CD14-positive monocyte (primary cell): ENCODE measurements at regions not wholly inside any gene's neighbourhood (a gene's known extent, or its start where the extent isn't known, plus 50 kb on each side); places are given as distances from the start of the nearest gene placed in this dataset.

Experiments
- DNase-seq, 3 donors: peaks; one replicate each; pipeline ENCODE4 v3.0.0-alpha.2; 2011 to 2022
- H2AFZ ChIP-seq: 2 replicates; pipeline ENCODE4 v1.6.0; 2012; ENCODE audit warnings: mild to moderate bottlenecking, low read depth, low read length, inconsistent platforms; ENCODE audit not compliant: insufficient read depth, poor library complexity, severe bottlenecking
- H3K27ac ChIP-seq, 2 donors: 1 replicate in 1 of 2; 2 replicates in 1 of 2; pipeline ENCODE4 v1.5.1; 2012 to 2013; ENCODE audit warnings: low read length in 2 of 2, control low read depth in 1 of 2, inconsistent platforms in 1 of 2, low read depth in 1 of 2, mild to moderate bottlenecking in 1 of 2
- H3K27me3 ChIP-seq, 2 donors: one replicate each; pipeline versions ENCODE4 v1.6.0 to v1.6.1; 2011 to 2013; ENCODE audit warnings: low read length in 2 of 2; ENCODE audit not compliant: control insufficient read depth in 2 of 2, insufficient read depth in 2 of 2
- H3K36me3 ChIP-seq, 2 donors: replicated peaks in 1 of 2; 1 replicate in 1 of 2; 2 replicates in 1 of 2; pipeline versions ENCODE4 v1.5.1 to v1.6.1; 2012 to 2013; ENCODE audit warnings: low read length in 2 of 2, control low read depth in 1 of 2, inconsistent platforms in 1 of 2, mild to moderate bottlenecking in 1 of 2; ENCODE audit not compliant: insufficient read depth in 2 of 2, control insufficient read depth in 1 of 2
- H3K4me1 ChIP-seq, 2 donors: 1 replicate in 1 of 2; 2 replicates in 1 of 2; pipeline versions ENCODE4 v1.5.1 to v1.6.1; 2012 to 2013; ENCODE audit warnings: low read length in 2 of 2, control low read depth in 1 of 2, inconsistent platforms in 1 of 2, mild to moderate bottlenecking in 1 of 2, moderate library complexity in 1 of 2; ENCODE audit not compliant: insufficient read depth in 2 of 2, control insufficient read depth in 1 of 2
- H3K4me2 ChIP-seq: replicated peaks from 2 replicates; pipeline ENCODE3; 2012; ENCODE audit warnings: low read length, moderate library complexity, mild to moderate bottlenecking; ENCODE audit not compliant: poor library complexity, severe bottlenecking; ENCODE audit errors: extremely low read depth
- H3K4me3 ChIP-seq, 3 experiments: fragments of 200-600 bp in 1 of 3; sonication (generic) in 1 of 3; replicated peaks in 1 of 3; 1 replicate in 2 of 3; 2 replicates in 1 of 3; pipeline ENCODE4 v1.5.1; 2011 to 2013; ENCODE audit warnings: low read length in 3 of 3, mild to moderate bottlenecking in 3 of 3, control low read depth in 2 of 3, low read depth in 2 of 3, inconsistent platforms in 1 of 3, moderate library complexity in 1 of 3
- H3K79me2 ChIP-seq: 2 replicates; pipeline ENCODE4 v1.6.0; 2012; ENCODE audit warnings: mild to moderate bottlenecking, control low read depth, inconsistent platforms, low read length, moderate library complexity; ENCODE audit not compliant: insufficient read depth
- H3K9ac ChIP-seq: 2 replicates; pipeline ENCODE4 v1.6.0; 2017; ENCODE audit warnings: low read length, mild to moderate bottlenecking; ENCODE audit not compliant: insufficient read depth, poor library complexity, severe bottlenecking
- H3K9me3 ChIP-seq, 2 donors: replicated peaks in 1 of 2; 1 replicate in 1 of 2; 2 replicates in 1 of 2; pipeline versions ENCODE4 v1.5.1 to v1.6.1; 2012 to 2013; ENCODE audit warnings: low read length in 2 of 2, control low read depth in 1 of 2; ENCODE audit not compliant: control insufficient read depth in 1 of 2, insufficient read depth in 1 of 2
- H4K20me1 ChIP-seq: 2 replicates; pipeline ENCODE4 v1.6.0; 2012; ENCODE audit warnings: mild to moderate bottlenecking, low read length, control low read depth, moderate library complexity; ENCODE audit not compliant: insufficient read depth
- H3K27ac Mint-ChIP-seq, 7 donors: one replicate each; pipeline ENCODE4 v1.8.0; 2020; ENCODE audit warnings: mild to moderate bottlenecking in 7 of 7, mixed read lengths in 7 of 7, moderate library complexity in 6 of 7, inconsistent platforms in 2 of 7
- H3K27me3 Mint-ChIP-seq, 3 donors: one replicate each; pipeline ENCODE4 v1.8.0; 2021 to 2022; ENCODE audit warnings: low read depth in 3 of 3, mild to moderate bottlenecking in 3 of 3, mixed read lengths in 3 of 3, moderate library complexity in 3 of 3, inconsistent platforms in 1 of 3
- H3K36me3 Mint-ChIP-seq, 2 donors: one replicate each; pipeline ENCODE4 v1.8.0; 2020; ENCODE audit warnings: mixed read lengths in 2 of 2, inconsistent platforms in 1 of 2, mild to moderate bottlenecking in 1 of 2
- H3K4me1 Mint-ChIP-seq: one replicate; pipeline ENCODE4 v1.8.0; 2020; ENCODE audit warnings: mild to moderate bottlenecking, mixed read lengths
- H3K4me3 Mint-ChIP-seq, 2 donors: one replicate each; pipeline ENCODE4 v1.8.0; 2020; ENCODE audit warnings: mild to moderate bottlenecking in 2 of 2, mixed read lengths in 2 of 2, moderate library complexity in 1 of 2
- H3K9me3 Mint-ChIP-seq, 7 donors: one replicate each; pipeline ENCODE4 v1.8.0; 2020 to 2022; ENCODE audit warnings: mixed read lengths in 7 of 7, mild to moderate bottlenecking in 6 of 7, moderate library complexity in 6 of 7, inconsistent platforms in 2 of 7
- WGBS: methylation state at CpG from one replicate; pipeline ENCODE4 v1.1.5; 2013; ENCODE audit warnings: missing lambda C conversion rate; ENCODE audit not compliant: insufficient coverage; 5-methylcytosine and 5-hydroxymethylcytosine counted together
- intact Hi-C, 2 donors: fragments of 100-400 bp; cut with micrococcal nuclease; formaldehyde crosslinking; loops; one replicate each; pipeline versions ENCODE4 v1.15.0 to v1.15.1; 2023
- TF ChIP-seq, protein P1 (sequence below): fragments of 200-600 bp; IDR thresholded peaks from one replicate; pipeline ENCODE4 v1.8.0; 2022; ENCODE audit warnings: antibody characterized with exemption, mild to moderate bottlenecking

DNA sequence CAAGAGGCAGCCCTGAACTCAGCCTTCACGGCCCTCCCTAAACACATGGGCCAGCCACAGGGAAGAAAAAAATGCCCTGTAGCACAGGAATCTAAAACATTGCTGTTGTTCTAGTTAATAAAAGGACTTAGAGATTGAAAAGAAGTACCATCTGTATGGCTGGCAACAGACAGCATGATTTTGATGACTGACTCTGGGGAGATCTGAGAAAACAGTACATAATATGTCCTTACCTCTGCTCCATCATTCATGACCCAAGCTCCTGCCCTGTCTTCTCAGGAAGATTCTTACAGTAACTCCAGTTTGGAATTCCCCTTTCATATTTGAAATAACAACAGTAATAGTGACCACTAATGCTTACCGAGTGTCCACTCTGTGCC lies 244.2 kb downstream of the ETS1 start:
- Mint-ChIP-seq H3K4me1 (peaks cover 10% of the 10 kb centered on the region), H3K36me3 (no peaks in the 10 kb centered on the region), H3K27me3 (no peaks in the 10 kb centered on the region), H3K9me3 (no peaks in the 10 kb centered on the region), H3K27ac (no peak overlapping the region), H3K4me3 (no peak overlapping the region)
- Histone ChIP-seq H2AFZ (no peak overlapping the region), H3K79me2 (no peaks in the 10 kb centered on the region), H3K4me1 (no peaks in the 10 kb centered on the region), H4K20me1 (no peaks in the 10 kb centered on the region), H3K4me3 (no peak overlapping the region), H3K27me3 (no peaks in the 10 kb centered on the region), H3K4me2 (no peak overlapping the region), H3K27ac (no peak overlapping the region), H3K36me3 (no peaks in the 10 kb centered on the region), H3K9me3 (no peaks in the 10 kb centered on the region), H3K9ac (no peak overlapping the region)
- TF ChIP-seq, protein P1, sequence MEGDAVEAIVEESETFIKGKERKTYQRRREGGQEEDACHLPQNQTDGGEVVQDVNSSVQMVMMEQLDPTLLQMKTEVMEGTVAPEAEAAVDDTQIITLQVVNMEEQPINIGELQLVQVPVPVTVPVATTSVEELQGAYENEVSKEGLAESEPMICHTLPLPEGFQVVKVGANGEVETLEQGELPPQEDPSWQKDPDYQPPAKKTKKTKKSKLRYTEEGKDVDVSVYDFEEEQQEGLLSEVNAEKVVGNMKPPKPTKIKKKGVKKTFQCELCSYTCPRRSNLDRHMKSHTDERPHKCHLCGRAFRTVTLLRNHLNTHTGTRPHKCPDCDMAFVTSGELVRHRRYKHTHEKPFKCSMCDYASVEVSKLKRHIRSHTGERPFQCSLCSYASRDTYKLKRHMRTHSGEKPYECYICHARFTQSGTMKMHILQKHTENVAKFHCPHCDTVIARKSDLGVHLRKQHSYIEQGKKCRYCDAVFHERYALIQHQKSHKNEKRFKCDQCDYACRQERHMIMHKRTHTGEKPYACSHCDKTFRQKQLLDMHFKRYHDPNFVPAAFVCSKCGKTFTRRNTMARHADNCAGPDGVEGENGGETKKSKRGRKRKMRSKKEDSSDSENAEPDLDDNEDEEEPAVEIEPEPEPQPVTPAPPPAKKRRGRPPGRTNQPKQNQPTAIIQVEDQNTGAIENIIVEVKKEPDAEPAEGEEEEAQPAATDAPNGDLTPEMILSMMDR = no peak
- no peak for DNase-seq
- intact Hi-C loops = no loop called here
- no CpG with 5 or more reads among the region's 2 CpGs for WGBS

DNA sequence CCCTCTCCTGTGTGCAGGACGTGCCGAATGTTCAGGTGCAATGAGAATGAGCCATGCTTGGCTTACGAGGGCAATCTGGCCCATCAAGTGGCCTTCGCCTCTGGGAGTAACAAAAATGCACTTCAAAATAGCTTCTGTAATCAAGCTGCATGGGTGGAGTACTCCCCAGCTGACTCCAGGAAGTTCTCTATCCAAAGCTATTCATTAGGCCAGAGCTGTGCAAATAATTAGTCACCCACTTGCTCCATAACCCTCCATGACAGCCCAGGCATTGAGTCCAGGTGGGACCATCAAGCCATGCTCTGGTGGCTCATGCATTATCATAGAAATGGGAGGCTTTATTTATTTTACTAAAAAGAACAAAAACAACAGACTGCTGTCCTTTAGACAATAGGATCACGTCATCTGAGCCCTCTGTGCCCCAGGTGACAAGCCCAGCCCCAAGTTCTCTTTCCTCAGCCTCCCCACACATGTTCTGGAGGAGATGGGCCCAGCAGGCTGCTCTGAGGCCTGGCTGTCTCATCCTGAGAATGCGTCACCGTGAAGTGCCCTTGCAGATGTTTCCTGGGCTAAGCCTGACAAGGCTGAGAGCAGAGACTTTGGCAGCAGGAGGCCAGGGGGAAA lies 244.7 kb downstream of the ETS1 start:
- Mint-ChIP-seq H3K4me1 (peaks cover 10% of the 10 kb centered on the region), H3K9me3 (no peaks in the 10 kb centered on the region), H3K27ac (no peak overlapping the region), H3K4me3 (no peak overlapping the region), H3K36me3 (no peaks in the 10 kb centered on the region), H3K27me3 (no peaks in the 10 kb centered on the region)
- Histone ChIP-seq H3K4me2 (no peak overlapping the region), H3K27me3 (no peaks in the 10 kb centered on the region), H3K4me1 (no peaks in the 10 kb centered on the region), H3K27ac (no peak overlapping the region), H3K9ac (no peak overlapping the region), H2AFZ (no peak overlapping the region), H3K79me2 (no peaks in the 10 kb centered on the region), H3K36me3 (no peaks in the 10 kb centered on the region), H3K4me3 (no peak overlapping the region), H3K9me3 (no peaks in the 10 kb centered on the region), H4K20me1 (no peaks in the 10 kb centered on the region)
- TF ChIP-seq, protein P1 = no peak
- WGBS = 23% methylated on average over 4 of the region's 7 CpGs
- intact Hi-C loops = no loop called here
- no peak for DNase-seq
